Stimulated activated CD8-positive, alpha-beta memory T cell treated with anti-CD3 and anti-CD28 coated beads, Interleukin-15, amount 100 ng/mL, for 1 hour (primary cell): ENCODE measurements at regions not wholly inside any gene's neighbourhood (a gene's known extent, or its start where the extent isn't known, plus 50 kb on each side); places are given as distances from the start of the nearest gene placed in this dataset.

Source experiments
- DNase-seq: peaks from one replicate; pipeline ENCODE4 v3.0.0-alpha.2; 2020; ENCODE audit warnings: low read depth

GRCh38 chr13:105979131-105980011 is 556.1 kb downstream of the EFNB2 start:
- no peak for DNase-seq

DNA sequence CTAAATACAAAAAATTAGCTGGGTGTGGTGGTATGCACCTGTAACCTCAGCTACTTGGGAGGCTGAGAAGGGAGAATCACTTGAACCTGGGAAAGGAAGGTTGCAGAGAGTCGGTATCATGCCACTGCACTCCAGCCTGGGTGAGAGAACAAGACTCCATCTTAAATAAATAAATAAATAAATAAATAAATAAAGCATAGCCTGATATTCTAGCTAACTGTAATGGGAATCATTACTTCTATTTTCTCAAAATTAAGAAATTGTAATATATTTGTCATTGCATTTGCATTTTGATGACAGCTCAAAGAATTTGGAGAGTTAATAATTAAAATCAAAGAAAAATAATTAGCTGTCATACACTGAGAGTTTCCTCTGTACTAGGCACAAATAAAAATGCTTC is 561.1 kb downstream of the EFNB2 start:
- DNase-seq, result no peak

GRCh38 chr13:105972811-105973590 is 562.5 kb downstream of the EFNB2 start:
- DNase-seq, result no peak

- DNase-seq, result no peak
Measured at GRCh38 chr13:105972306-105972721, 563.1 kb downstream of the EFNB2 start.

GRCh38 chr13:105971738-105972137 is 563.7 kb downstream of the EFNB2 start:
- DNase-seq, result no peak

DNA sequence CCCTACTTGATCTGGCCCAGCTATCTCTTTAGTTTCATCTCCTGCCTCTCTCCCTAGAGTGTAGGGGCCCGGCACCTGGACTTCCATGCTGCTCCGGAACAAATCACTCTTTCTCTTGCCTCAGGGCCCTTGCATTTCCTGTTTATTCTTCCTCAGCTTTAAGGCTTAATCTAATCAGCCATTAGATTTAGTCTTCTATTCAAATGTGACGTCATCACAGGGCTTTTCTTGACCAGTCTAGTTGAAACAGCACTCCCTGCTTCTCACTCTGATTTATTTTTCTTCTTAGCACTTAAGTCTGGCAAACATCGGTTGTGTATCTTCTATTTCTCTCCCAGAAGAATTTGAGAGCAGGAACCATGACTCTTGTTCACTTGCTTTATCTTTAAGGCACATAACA is 564.1 kb downstream of the EFNB2 start:
- DNase-seq, result no peak

DNA sequence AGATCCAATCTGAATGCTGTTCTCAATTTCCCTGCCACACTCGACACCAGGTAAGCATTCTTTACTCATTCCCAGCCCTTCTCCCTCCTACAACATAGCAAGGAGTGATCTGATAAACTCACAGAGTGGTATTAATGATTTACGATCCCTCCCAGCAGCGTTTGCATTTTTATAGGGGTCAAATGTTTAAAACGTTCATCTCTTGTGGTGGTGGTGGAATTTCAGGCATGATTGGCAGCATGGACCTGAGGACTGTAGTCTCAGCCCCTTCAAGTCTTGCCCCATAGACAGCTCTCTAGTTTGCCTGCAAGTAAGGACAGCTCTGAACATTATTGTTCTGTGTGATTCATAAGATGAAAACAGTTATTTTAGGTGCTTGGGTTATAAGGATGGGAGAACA is 565.7 kb downstream of the EFNB2 start:
- no peak for DNase-seq

DNA sequence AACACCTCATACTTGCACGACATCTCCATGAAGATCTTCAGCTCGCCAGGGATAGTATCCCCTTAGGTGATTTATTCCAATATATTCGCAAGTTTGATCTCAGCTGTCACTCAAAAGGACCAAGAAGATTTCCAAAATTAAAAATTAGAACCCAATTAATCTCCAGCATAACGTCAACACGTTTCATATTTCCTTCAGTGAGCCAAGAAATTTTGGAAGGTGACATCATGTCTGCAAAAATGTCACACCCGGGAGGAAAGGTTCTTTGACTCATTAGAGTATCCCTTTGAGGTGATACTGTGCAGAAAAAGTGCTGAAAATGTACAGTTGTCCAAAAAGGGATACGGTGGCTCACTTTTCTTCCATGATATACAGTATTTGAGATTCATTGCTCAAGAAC is 569.6 kb downstream of the EFNB2 start:
- DNase-seq, result no peak

DNA sequence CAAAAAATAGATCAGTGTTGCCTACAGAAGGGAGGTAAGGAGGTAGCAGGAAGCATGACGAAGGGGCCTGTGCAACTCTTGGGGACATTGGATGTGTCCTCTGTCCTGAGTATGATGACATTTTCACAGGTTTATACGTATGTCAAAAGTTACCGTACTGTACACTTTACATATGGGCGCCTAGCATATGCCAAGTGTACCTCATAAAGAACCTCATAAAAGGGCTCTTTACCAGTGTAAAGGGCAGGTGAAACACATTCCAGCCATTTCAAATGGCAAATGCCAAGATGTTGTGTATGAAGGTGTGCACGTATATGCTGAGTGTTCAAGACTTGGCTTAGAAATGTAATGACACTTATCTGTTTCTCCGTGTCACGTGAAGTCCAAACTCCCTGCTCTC is 573.4 kb downstream of the EFNB2 start:
- no peak for DNase-seq

DNA sequence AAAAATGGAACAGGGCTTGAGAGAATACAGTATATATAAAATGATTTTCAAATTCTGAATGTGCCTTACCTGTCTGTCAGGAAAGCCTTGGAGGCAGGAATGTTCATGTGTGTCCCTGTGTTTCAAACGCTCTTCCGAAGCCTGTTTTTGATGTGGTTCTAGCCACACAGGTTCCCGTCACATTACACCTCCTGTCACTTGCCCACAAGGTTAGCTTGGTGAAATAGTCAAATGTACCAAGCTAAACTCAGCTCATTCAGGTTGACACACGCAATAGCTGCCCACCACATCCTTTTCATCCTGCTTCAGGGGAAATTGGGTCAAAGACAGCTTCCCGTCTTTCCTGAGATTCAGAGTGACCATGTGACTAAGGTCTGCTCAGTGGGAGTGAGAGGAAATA is 574.0 kb downstream of the EFNB2 start:
- DNase-seq, result no peak

GRCh38 chr13:105960326-105960725 is 575.1 kb downstream of the EFNB2 start:
- no peak for DNase-seq

GRCh38 chr13:105959876-105960275 is 575.6 kb downstream of the EFNB2 start:
- no peak for DNase-seq

DNA sequence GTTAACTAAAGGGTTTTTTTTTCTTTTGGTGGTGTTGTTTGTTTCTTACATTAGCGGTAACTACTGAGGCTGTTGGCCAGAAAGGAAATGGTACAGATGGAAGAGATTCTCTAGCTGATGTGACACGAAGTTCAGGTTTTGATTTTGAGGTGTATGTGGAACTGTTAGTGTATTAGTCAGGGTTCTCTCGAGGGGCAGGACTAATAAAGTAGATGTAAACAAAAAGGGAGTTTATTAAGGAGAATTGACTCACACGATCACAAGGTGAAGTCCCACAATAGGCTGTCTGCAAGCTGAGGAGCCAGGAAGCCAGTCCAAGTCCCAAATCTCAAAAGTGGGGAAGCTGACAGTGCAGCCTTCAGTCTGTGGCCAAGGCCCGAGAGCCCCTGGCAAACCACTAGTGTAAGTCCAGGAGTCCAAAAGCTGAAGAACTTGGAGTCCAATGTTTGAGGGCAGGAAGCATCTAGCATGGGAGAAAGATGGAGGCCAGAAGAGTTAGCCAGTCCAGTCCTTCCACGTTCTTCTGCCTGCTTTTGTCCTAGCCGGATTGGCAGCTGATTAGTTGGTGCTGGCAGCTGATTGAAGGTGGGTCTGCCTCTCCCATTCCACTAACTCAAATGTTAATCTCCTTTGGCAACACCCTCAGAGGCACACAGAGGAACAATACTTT is 577.6 kb downstream of the EFNB2 start:
- no peak for DNase-seq

DNA sequence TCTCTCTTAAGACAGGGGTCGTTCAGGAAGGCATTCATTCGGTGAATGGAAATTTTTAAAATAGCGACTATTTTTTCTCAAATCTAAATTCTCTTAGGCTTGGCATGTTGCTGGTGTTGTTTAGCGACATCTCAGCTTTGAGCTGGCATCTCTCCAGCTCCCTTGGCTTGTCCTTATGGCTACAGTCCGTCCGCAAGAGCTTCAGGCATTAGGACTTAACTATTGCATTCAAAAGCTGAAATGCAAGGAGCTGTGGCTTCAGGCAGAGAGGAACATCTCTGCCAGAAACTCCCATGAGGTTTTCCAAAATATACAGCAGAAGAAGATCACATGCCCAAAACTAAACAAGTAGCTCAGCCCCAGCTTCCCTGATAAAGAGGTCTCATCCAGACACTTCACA is 578.5 kb downstream of the EFNB2 start:
- no peak for DNase-seq

DNA sequence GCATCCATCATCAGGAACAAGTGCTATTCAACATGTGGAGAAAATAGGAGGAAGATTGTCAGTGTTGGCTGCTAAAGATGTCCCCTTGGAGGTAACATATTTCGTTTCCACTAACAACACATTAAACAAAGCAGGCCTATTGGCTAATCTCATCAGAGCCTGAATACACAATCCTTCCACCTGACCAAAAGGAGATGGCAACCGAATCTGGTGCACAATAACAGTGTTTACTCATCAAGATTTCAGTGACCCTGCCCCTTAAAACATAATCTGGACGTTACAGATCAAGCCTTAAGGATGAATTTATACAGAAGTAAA is 582.5 kb downstream of the EFNB2 start:
- no peak for DNase-seq

DNA sequence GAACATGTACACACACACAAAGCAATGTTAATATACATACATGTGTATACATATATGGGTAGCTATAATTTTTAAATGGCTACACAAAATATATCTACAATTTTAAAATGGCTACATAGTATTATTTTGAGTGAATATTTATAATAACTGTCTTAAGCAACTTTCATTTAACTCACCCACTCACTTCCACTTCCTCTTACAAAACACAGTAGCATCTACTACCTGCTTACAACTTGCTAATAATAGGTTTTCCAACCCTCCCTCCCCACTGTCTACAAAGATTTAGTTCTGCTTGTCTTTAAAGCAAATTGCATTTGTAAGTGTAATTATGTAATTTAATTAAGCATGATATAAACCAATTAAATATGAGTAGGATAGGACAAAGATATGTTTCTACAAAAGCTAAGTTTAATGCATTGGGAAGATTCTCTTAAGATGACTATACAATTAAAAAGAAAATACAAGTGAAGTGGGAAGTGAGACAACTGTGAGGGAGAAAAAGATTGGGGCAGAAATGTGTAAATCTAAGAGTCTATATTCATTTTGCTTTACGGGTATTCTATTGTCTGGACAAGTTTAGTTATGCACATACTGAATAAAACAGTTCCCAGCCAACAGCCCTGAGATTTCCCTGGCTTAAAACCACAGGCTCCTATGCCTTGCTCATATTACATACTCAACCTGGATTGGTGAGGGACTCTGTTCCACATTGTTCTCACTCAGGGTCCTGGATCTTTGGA is 583.1 kb downstream of the EFNB2 start:
- DNase-seq, result no peak

DNA sequence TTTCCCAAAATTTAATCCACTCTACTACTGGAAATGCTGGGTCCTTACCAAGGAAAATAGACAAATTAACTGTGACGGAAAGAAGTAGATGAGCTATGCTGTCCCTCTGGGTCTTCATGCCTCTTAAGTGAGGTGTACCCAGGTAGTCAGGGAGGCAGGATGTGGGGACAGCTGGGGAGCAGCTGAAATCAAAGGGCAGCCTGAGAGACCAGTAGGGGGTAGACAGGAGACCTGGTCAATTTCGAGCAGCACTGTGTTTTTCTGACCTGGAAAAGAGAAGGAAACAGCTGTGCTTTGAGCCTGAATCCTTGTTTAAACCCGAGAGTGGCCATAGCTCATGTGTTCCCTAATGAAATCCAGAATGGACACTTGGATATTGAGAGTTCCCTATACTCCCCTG is 587.3 kb downstream of the EFNB2 start:
- DNase-seq, result no peak

DNA sequence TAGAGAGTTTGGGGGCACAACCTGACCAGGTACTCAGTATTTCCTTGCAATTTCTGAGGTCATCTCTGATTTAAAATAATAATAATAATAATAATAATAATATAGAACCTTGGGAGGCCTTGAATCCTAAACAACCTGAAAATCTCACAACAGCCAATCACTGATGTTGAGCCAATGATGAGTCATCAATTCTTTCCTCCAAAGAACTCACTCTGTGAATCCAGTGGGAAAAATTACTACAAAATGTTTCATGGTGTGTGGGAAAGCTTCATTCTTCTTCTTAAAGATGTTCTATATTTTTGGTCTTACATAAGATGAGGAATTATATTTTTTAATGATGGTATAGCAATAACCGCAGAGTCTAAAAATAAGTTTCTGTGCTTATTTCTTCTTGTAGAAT is 594.6 kb downstream of the EFNB2 start:
- DNase-seq, result no peak

- no peak for DNase-seq
Measured at GRCh38 chr13:105937451-105937850, 598.0 kb downstream of the EFNB2 start.

- no peak for DNase-seq
Measured at GRCh38 chr13:105936816-105937215, 598.6 kb downstream of the EFNB2 start.

- DNase-seq, result no peak
Measured at GRCh38 chr13:105929505-105929904, 606.0 kb downstream of the EFNB2 start.

DNA sequence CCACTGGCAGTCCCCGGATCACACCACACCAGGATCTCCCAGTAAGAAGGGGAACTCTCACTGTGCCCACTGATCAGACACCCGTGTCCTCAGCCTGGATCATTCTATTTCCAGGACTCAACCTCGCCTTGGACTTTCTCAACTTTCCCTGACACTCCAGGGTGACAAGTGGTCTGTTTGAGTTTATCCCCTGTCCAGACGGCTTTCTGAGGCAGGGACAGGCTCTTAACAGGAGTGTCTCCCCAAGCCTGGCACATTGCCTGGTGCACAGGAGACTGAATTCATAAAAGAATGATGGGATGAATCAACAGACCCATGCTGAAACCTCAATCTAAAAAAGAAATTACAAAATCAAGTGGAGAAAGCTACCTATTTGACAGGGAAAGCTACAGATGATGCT is 606.6 kb downstream of the EFNB2 start:
- DNase-seq, result no peak
